Embryonic facial prominence (tissue), 1 donor: ENCODE measurements at regions not wholly inside any gene's neighbourhood (a gene's known extent, or its start where the extent isn't known, plus 50 kb on each side); places are given as distances from the start of the nearest gene placed in this dataset.
"Not testable (repeated sequence)": the region's sequence is repeated elsewhere in the genome, so short reads cannot be mapped to it uniquely, and the experiment has no call there.

Source experiments
- DNase-seq: peaks from one replicate; pipeline ENCODE4 v3.0.0-alpha.2; 2016; ENCODE audit errors: extremely low spot score

DNA sequence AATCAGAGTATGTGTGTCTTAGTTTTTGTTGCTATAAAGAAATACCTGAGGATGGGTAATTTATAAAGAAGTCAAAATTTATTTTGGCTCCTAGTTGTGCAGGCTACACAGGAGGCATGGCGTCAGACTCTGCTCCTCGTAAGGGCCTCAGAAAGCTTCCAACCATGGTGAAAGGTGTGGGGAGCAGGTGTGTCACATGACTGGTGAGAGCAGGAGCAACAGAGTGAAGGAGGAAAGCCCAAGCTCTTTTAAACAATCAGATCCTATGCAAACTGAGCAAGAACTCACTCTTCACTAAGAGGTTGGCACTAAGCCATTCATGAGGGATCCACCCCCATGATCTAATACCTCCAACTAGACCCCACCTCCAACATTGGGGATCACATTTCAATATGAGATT, 1524.3 kb downstream of the HACE1 start:
- no peak for DNase-seq

DNA sequence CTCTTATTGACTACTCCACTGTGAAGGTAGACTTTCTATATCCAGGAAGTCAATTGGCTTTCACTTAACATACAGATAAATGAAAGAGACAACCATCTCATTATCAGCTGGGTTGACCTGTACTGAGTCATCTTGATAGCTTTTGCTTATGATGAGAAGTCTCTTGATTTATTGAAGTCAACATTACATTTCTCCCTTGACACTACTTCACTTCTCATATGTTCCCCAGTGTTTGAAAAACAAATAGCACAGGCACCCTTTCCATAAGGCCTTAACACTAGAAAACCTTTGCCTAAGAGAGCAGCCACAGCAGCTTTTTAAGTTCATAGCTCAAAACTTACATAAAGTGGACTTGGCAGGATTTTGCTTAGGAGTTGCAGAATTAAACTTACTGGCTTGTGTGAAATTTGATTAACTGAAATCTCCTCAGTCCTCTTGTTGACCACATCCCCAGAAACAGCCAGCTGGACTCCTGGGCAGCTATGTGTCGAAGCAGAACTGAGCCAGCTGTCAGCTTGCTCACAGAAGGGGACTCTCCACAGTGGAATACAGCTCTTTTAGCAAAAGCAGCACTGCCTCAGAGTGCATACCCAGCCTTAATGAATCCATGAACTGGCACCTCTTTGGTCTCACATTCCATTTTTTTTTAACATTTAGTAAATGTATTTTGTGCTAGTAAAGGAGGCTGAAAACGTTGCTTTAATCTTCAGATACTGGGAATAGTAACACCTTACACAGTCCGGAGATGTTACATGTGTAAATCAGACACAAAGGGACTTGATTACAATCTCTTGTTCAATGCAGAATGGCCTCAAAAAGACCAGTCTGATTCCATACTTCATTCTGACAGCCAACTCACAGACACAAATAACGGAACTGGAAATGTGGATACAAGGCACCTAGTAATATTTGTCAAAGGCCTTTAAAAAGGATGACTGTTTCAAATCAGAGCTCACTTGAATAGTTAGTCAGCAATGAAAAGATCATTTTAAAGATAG, 1532.7 kb downstream of the HACE1 start:
- DNase-seq = no peak

DNA sequence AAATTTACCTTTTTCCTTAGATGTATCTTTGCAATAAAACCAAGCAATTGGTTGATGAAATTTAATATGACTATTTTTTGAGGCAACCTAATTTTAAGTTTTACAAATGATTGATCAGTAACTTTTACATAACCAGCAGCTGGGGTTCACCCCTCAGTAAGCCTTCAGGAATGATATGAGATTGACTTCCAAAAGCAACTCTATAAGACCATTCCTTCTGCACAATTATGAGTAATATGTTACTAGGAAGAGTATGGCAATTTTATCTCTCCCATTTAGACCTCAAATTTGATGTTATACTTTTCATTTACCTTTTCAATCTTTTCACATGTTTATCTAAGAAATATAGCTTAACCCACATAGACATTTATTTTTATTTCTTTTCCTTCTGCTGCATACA, 1546.3 kb downstream of the HACE1 start:
- no peak for DNase-seq

DNA sequence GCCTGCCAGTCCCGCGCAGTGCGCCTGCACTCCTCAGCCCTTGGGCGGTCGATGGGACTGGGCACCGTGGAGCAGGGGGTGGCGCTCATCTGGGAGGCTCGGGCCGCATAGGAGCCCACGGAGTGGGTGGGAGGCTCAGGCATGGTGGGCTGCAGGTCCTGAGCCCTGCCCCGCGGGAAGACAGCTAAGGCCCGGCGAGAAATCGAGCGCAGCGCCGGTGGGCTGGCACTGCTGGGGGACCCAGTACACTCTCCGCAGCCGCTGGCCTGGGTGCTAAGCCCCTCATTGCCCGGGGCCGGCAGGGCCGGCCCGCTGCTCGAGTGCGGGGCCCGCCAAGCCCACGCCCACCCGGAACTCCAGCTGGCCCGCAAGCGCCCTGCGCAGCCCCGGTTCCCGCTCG, 1565.3 kb downstream of the HACE1 start:
- DNase-seq = not testable (repeated sequence)

DNA sequence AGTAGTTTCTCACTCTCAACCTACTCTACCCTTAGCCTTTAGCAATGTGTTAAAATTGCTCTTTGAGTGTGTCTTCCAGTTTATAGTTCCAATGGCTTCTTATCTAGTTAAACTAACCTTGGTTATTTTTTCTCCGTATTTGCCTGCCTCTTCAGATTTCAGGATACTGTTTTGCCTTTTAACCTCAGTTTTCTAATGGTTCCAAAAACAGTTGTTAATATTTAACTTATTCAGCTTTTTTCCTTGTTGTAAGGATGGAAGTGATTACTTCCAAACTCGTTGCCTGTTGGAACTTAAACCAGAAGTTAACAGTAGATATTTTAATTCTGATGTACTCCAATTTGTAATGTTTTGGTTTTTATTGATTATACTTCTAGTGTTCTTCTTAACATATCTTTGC, 1574.9 kb downstream of the HACE1 start:
- DNase-seq = no peak

DNA sequence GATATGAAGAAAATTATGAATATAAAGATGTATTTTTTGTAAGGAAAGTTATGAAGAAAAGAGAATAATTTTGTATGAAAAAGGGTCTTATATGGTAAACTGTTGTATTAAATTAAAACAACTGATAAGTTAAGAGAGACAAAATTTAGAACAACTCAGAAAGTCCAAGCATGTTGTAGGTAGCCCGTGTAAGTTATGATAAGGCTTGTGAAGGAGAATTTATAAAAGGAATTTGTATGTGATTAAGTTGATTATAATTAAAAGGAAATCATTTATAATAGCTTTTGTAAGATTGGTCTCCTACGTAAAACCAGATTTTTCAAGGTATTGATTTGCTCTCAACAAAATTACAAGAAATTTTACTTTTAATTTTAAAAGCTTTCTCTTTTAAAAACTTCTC, 1579.3 kb downstream of the HACE1 start:
- DNase-seq = no peak

DNA sequence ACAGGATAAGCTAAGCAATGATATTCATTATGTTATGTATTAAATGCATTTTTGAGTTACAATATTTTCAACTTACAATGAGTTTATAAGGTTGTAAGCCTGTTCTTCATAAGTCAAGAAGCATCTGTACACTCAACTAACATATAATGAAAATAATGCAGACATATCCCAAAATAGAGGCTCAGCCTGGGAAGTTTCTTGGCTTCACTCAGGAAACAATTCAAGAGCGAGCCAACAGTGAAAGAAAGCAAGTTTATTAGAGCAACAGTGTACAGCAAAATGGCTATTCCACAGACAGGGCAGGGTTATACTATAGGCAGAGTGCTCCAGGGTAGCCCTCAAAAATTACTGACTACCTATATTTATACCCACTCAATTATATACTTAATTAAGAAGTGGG, 1581.8 kb downstream of the HACE1 start:
- no peak for DNase-seq

DNA sequence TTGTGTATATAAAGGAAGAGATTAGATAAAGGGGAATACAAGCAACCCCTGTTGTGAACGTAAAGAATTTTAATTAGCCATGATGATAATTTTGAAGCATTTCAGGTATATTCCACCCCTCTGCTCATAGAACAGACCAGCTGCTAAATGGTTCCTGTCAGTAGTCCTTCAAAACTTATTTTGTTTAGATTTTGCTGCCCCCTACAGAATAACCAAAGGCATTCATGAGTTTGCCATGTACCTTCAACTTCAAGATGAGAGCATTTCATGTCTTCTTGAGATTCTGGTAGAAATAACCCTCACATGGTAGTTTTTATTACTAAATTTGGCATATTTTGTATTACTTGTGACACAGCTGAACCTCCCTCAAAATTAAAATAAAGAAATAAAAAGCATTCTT, 1586.7 kb downstream of the HACE1 start:
- no peak for DNase-seq

DNA sequence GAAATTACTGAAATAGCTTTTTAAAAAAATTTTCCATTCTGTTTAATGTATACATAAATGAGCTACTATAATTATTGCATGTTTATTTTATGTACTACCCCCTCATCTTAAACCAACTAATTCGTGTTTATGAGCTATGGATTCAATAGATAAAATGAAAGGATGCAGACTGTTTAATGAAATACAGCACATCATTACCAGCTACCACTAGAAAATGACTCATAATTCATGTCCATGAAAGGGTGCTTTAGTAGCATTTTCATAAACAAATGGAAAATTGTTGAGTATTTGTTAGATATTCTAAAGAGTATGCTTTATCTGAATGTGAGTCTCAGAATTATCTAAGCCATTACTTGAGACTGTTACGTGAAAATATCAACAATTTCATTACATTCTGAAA, 1590.1 kb downstream of the HACE1 start:
- no peak for DNase-seq

DNA sequence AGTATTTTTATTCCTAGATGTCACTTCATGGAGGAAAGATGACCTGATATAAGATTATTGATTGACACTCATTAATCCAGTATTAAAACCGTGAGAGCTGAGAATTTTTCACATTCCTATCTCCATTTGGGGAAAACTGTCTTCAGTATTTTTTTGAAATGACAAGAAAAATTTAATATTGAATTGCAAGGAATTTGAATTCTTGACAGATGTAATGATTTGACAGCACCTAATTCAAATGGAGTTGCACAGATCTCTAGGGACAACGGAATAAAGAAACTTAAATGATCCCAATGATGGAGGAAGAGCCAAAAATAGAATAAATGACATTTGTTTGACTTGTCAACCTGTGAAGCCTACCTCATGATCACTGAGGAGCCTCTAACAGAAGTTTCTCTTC, 1591.4 kb downstream of the HACE1 start:
- DNase-seq = no peak

DNA sequence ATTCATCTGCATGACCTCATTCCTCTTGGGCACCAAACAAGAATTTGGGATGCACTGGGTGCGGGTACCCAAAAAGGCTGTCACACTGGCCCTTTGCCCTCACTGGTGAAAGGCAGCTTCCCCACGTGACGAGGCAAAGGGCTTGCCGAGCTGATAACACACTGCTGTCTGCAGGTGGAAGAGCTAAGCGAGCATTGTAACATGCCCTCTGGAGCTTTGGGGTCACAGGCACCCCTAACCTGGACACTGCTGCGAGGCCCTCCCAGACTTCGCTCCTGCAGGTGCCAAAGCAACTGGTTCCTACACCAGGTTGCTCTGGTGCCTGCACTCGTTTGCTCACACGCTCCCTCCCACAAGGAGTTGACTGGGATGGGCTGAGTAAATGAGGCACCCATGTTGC, 1595.7 kb downstream of the HACE1 start:
- no peak for DNase-seq

DNA sequence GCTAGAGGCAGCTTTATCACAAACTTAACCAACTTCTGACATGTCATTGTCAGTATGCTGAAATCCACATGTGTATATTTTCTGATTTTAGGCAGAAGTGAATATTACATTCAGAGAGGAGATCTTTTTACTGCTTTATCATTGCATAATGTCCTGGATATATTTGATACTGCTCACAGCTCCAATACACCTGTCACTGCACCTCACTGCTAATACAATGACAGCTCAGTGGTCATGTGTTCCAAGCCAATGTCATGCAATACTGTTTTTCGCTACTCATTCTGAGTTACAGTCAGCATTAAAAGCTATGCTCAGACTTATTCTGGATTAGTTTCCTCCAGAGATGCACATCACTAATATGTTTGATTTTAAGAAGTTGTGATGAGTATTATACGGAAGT, 1604.6 kb downstream of the HACE1 start:
- no peak for DNase-seq

DNA sequence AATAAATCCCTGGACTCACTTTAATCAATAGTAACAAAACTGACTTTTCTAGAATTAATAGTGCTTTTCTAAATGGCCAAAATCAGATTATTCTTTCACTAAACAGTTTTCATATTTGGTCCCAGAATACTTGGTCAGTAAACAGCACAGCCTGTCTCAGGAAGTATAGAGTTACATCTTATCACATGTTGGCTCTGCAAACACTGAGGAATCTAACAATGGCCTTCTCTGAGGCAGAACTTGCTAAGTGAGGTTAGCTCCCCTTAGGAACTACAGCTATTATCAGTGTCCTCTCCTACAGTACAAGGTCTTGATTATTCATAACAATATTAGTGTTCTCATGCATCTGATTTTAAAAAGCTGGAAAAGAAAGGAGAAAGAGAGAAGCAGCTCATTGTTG, 1622.8 kb downstream of the HACE1 start:
- DNase-seq = no peak

DNA sequence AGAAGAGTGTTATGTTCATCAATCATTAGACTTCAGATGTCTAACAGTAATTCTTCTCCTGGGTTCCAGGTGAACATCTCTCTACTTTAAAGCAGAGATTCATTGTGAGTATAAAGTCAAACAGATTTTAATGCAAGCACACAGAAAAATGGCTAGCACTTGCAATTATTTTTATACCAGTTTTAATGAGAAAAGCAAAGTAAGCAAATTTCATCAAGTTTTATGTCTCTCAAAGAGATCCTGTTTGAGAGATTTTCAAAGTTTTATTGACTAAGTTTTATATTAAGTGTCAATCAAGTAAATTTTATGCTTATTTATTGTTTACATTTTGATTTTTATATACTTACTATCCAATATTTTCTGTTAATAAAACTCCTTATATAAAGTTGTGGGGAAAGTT, 1628.5 kb downstream of the HACE1 start:
- no peak for DNase-seq

DNA sequence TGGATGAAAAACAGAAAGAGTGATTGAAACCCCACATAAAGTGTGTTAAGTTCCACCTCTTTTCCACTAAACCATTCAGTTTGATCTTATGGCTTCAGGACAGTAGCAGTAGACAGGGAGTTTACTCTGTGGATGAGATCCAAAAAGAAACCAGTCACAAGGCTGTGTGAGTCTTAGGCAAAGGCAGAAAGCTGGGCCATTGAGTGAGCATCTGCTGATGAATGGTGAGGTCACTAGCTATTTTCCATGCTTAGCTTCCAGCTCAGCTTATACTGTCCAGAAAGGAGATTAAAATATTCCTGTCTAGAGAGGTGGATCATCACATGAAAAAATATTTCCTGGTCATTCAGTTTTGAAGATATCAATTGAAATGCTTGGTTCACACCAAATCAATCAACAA, 1643.9 kb downstream of the HACE1 start:
- DNase-seq = no peak

DNA sequence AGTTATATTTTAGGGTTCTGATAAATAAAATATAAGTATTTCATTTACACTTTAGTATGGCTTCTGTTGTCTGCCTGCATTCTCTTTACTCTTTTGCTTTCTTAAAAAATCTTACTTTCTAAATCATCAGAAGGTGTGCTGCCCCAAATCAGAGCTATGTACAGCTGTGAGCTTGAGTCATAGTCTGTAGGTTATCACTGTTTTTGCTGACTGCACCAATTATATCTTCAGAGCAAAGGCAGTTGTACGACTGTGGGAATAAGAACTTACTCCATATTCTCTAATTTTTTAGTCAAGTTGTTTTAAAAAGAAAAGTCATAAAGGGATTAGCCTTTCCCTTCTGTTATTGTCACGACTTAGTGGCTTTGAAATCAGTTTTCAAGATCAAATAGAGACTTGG, 1649.0 kb downstream of the HACE1 start:
- no peak for DNase-seq

DNA sequence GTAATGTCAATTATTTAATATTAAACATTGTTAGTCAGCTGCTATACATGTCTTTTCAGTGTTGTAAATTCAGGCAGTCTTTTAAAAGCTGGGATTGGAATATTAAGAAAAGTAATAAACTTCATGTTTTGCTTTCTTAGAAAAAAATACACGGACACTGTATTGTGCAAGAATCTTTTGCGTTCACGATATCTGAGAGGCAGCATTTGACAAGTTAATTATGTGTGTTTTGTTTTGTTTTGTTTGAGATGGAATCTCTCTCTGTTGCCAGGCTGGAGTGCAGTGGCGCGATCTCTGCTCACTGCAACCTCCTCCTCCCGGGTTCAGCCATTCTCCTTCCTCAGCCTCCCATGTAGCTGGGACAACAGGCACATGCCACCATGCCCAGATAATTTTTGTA, 1661.3 kb downstream of the HACE1 start:
- DNase-seq = no peak

DNA sequence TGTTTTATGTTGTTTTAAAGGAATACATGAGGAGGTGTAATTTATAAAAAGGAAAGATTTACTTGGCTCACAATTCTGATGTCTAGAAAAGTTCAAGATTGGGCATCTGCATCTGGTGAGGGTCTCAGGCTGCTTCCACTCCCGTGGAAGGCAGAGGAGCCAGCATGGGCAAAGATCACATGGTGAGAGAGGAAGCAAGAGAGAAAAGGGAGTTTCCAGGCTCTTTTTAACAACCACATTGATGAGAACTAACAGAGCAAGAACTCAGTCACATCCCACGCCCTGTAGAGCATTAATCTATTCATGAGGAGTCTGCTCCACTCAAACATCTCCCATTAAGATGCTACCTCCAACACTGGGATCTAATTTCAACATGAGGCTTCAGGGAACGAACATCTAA, 1666.3 kb downstream of the HACE1 start:
- no peak for DNase-seq

DNA sequence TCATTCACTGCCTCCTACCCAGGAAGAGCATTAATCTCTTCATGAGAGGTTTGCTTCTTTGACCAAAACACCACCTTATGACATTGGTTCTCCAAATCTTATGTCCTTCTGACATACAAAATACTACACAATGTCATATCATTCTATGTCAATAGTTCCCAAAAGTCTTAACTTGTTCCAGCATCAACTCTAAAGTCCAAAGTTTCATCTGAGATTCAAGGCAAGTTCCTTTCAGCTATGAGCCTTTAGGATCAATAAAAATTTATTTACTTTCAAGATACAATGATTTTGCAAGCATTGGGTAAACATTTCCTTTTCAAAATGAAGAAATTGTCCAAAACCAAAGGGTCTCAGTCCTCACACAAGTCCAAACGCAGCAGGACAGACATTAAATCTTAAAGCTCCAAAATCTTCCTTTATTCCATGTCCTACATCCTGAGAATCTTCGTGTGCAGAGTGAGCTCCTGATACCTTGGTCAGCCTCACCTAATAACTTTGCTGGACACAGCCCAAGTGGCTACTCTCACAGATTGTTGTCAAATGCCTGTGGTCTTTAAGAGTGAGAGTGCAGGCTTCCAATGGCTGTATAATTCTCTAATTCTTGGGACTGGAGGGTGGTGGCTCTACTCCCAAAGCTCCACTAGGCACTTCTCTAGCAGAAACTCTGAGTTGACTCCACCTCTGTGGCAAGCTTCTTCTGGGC, 1668.2 kb downstream of the HACE1 start:
- DNase-seq = no peak

DNA sequence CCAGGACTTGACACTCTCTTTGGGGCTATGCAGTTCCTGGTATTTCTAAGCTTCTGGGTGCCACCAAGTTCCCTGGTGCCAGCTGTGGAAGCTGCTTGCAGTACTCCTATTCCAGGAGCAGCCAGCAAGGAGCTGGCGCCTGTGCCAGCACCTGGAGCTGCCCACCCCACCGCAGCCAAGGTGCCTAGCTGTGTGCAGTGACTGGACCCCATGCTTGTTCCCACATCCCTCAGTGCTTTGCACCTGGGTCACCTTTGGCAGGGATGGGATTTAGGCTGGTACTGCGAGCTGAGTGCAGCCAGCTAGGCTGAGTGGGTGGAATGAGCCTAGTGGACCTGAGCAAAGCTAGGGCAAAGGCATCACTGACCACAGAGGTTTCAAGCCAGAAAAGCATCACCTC, 1674.9 kb downstream of the HACE1 start:
- DNase-seq = no peak

DNA sequence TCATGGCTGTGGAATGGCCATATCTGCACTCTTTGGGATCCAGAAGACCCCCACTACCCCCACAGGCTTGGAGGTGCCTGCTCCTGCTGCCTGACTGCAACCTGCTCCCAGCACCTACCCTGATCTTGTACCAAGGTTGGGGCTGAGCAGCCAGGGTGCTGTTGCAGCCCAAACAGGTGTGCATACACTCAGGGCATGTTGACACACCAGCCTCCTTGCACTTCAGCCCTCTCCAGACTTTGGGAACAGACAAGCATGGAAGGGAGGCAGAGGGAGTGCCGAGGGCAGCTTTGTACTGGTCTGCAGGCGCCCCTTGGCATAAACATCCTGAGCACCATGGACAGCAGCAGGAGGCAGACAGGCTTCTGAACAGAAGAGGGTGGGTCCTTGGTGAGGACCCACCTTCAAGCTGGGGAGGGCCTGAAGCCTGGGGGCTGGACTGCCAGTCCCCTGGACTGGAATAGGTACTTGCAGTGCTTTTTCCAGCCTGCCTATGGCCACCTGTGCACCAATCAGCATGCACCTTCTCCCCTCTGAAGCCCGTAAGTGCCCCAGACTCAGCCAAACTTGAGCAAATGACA, 1675.8 kb downstream of the HACE1 start:
- no peak for DNase-seq

DNA sequence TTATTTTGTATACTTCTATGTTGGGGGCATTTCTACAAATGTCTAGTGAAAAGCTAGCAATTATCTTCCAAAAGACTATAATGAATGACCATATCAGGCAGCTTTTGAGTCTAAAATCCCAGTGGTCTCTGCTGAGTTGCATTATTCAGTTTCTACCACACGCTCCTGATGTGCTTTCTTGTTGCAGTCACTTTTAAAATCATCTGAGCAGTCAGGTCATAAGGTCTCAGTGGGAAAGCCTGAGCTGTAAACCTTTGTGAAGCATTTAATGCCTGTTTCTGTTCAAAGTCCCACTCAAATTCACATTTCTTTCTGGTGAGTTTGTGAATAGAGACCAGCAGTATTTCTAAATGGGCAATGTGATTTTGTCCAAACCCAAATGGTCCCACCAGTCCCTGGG, 1681.5 kb downstream of the HACE1 start:
- no peak for DNase-seq

DNA sequence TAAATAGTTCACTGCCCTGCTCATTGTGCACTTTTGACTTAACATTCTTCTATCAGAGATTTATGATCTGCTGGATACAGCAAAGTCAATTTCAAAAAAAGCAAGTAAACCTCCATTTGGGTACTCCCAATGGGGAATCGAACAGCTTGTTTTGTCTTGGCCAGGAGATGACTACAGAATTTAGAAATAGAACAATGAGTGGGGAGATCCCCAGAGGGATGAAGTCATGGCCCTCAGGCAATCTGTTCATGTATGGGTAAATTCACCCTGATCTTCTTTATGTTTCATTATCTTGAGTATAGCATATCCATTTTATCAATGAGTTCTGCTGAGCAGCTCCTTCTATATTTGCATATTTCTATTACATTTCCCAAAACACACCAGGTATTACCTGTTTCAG, 1681.9 kb downstream of the HACE1 start:
- no peak for DNase-seq
